ENCODE measurements at regions not wholly inside any gene's neighbourhood (a gene's known extent, or its start where the extent isn't known, plus 50 kb on each side); places are given as distances from the start of the nearest gene placed in this dataset.
A peak's percentile ranks its signal among the peaks of the same experiment; 100 is the strongest.

- DNase-seq (ENCODE audit: low read depth), result no peak
- no peak for TF ChIP-seq CTCF (IDR thresholded peaks at IDR 0.05; ENCODE audit: control insufficient read depth, insufficient read depth, low read depth, low read length, missing control alignments)
- H3K4me3 ChIP-seq (ENCODE audit: control insufficient read depth, low read depth, low read length), result no peak overlapping the region
These were observed 270.1 kb upstream of the FTMT start for GRCh38 chr5:121581588-121581987.

- no peak overlapping the region for H3K4me3 ChIP-seq (ENCODE audit: control insufficient read depth, low read depth, low read length)
- no peak for DNase-seq (ENCODE audit: low read depth)
- no peak for TF ChIP-seq CTCF (IDR thresholded peaks at IDR 0.05; ENCODE audit: control insufficient read depth, insufficient read depth, low read depth, low read length, missing control alignments)
These were observed 254.8 kb upstream of the FTMT start for GRCh38 chr5:121596882-121597281.

GRCh38 chr5:121608826-121609225 lies 242.9 kb upstream of the FTMT start:
- H3K4me3 ChIP-seq (ENCODE audit: control insufficient read depth, low read depth, low read length), result no peak overlapping the region
- TF ChIP-seq CTCF (IDR thresholded peaks at IDR 0.05; ENCODE audit: control insufficient read depth, insufficient read depth, low read depth, low read length, missing control alignments), result no peak
- no peak for DNase-seq (ENCODE audit: low read depth)

- TF ChIP-seq CTCF (IDR thresholded peaks at IDR 0.05; ENCODE audit: control insufficient read depth, insufficient read depth, low read depth, low read length, missing control alignments), result no peak
- no peak for DNase-seq (ENCODE audit: low read depth)
- no peak overlapping the region for H3K4me3 ChIP-seq (ENCODE audit: control insufficient read depth, low read depth, low read length)
These were observed 227.6 kb upstream of the FTMT start for GRCh38 chr5:121624035-121624434.

GRCh38 chr5:121628783-121629182 lies 222.9 kb upstream of the FTMT start:
- no peak for TF ChIP-seq CTCF (IDR thresholded peaks at IDR 0.05; ENCODE audit: control insufficient read depth, insufficient read depth, low read depth, low read length, missing control alignments)
- no peak for DNase-seq (ENCODE audit: low read depth)
- H3K4me3 ChIP-seq (ENCODE audit: control insufficient read depth, low read depth, low read length), result no peak overlapping the region

- no peak for DNase-seq (ENCODE audit: low read depth)
- no peak overlapping the region for H3K4me3 ChIP-seq (ENCODE audit: control insufficient read depth, low read depth, low read length)
- TF ChIP-seq CTCF (IDR thresholded peaks at IDR 0.05; ENCODE audit: control insufficient read depth, insufficient read depth, low read depth, low read length, missing control alignments), result peak; percentile 46
These were observed 221.3 kb upstream of the FTMT start for GRCh38 chr5:121630402-121630801.

- no peak for TF ChIP-seq CTCF (IDR thresholded peaks at IDR 0.05; ENCODE audit: control insufficient read depth, insufficient read depth, low read depth, low read length, missing control alignments)
- no peak for DNase-seq (ENCODE audit: low read depth)
- no peak overlapping the region for H3K4me3 ChIP-seq (ENCODE audit: control insufficient read depth, low read depth, low read length)
These were observed 216.7 kb upstream of the FTMT start for GRCh38 chr5:121634946-121635345.

Measured in AG09309 (cell line).